HG03064 (cell line): ENCODE measurements at regions not wholly inside any gene's neighbourhood (a gene's known extent, or its start where the extent isn't known, plus 50 kb on each side); places are given as distances from the start of the nearest gene placed in this dataset.
A peak's percentile ranks its signal among the peaks of the same experiment; 100 is the strongest.
"Not testable (repeated sequence)": the region's sequence is repeated elsewhere in the genome, so short reads cannot be mapped to it uniquely, and the experiment has no call there.

Experiments used
- ATAC-seq: cut with Tn5 transposase; IDR thresholded peaks from one replicate; pipeline ENCODE4 v1.9.1; 2021; ENCODE audit warnings: low read depth; ENCODE audit not compliant: unreplicated experiment

- ATAC-seq = not testable (repeated sequence)
These were observed 64.5 kb downstream of the SLC30A10 start for GRCh38 chr1:219863816-219864215.

GRCh38 chr1:219862366-219862765 is 66.0 kb downstream of the SLC30A10 start:
- no peak for ATAC-seq

- no peak for ATAC-seq
These were observed 69.4 kb downstream of the SLC30A10 start for GRCh38 chr1:219858980-219859379.

GRCh38 chr1:219847215-219847855 is 81.0 kb downstream of the SLC30A10 start:
- ATAC-seq = no peak

GRCh38 chr1:219839595-219839994 is 88.8 kb downstream of the SLC30A10 start:
- ATAC-seq = not testable (repeated sequence)

GRCh38 chr1:219837994-219838294 is 90.4 kb downstream of the SLC30A10 start:
- no peak for ATAC-seq

- ATAC-seq = no peak
These were observed 90.9 kb downstream of the SLC30A10 start for GRCh38 chr1:219837274-219837993.

- ATAC-seq = no peak
These were observed 93.9 kb downstream of the SLC30A10 start for GRCh38 chr1:219834314-219834917.

GRCh38 chr1:219833214-219833815 is 95.0 kb downstream of the SLC30A10 start:
- no peak for ATAC-seq

GRCh38 chr1:219826290-219826689 is 102.1 kb downstream of the SLC30A10 start:
- ATAC-seq = no peak

- no peak for ATAC-seq
These were observed 103.0 kb downstream of the SLC30A10 start for GRCh38 chr1:219825355-219825754.

GRCh38 chr1:219824338-219824737 is 104.0 kb downstream of the SLC30A10 start:
- no peak for ATAC-seq

- no peak for ATAC-seq
These were observed 107.8 kb downstream of the SLC30A10 start for GRCh38 chr1:219820551-219820950.

GRCh38 chr1:219817914-219818313 is 110.4 kb downstream of the SLC30A10 start:
- no peak for ATAC-seq

GRCh38 chr1:219813294-219813693 is 115.1 kb downstream of the SLC30A10 start:
- ATAC-seq = no peak

GRCh38 chr1:219812491-219813203 is 115.7 kb downstream of the SLC30A10 start:
- ATAC-seq = peak; percentile 63

- no peak for ATAC-seq
These were observed 116.3 kb downstream of the SLC30A10 start for GRCh38 chr1:219812086-219812485.

- no peak for ATAC-seq
These were observed 117.9 kb downstream of the SLC30A10 start for GRCh38 chr1:219810451-219810850.

- no peak for ATAC-seq
These were observed 119.6 kb downstream of the SLC30A10 start for GRCh38 chr1:219808790-219809189.

GRCh38 chr1:219806642-219807041 is 121.7 kb downstream of the SLC30A10 start:
- no peak for ATAC-seq

- ATAC-seq = no peak
These were observed 122.3 kb downstream of the SLC30A10 start for GRCh38 chr1:219806020-219806419.
